ENCODE measurements at regions not wholly inside any gene's neighbourhood (a gene's known extent, or its start where the extent isn't known, plus 50 kb on each side); places are given as distances from the start of the nearest gene placed in this dataset.
"Not testable (repeated sequence)": the region's sequence is repeated elsewhere in the genome, so short reads cannot be mapped to it uniquely, and the experiment has no call there.

GRCh38 chr17:445839-446238, 93.2 kb upstream of the RPH3AL start, which contains the start of gene RFLNB:
TSS of gene RFLNB (minus strand) at chr17:445939.
- DNase-seq (ENCODE audit: low read depth, low spot score) = not testable (repeated sequence)

- DNase-seq (ENCODE audit: low read depth, low spot score) = no peak
Observed at GRCh38 chr17:444879-445454, 92.4 kb upstream of the RPH3AL start.

- no peak for DNase-seq (ENCODE audit: low read depth, low spot score)
Observed at GRCh38 chr17:443109-443508, 90.5 kb upstream of the RPH3AL start.

- DNase-seq (ENCODE audit: low read depth, low spot score) = no peak
Observed at GRCh38 chr17:441155-441950, 88.7 kb upstream of the RPH3AL start.

- no peak for DNase-seq (ENCODE audit: low read depth, low spot score)
Observed at GRCh38 chr17:438191-438590, 85.6 kb upstream of the RPH3AL start.

GRCh38 chr17:437545-437944, 84.9 kb upstream of the RPH3AL start:
- no peak for DNase-seq (ENCODE audit: low read depth, low spot score)

GRCh38 chr17:436571-436970, 84.0 kb upstream of the RPH3AL start:
- DNase-seq (ENCODE audit: low read depth, low spot score) = no peak

- DNase-seq (ENCODE audit: low read depth, low spot score) = not testable (repeated sequence)
Observed at GRCh38 chr17:432471-432870, 79.9 kb upstream of the RPH3AL start.

- DNase-seq (ENCODE audit: low read depth, low spot score) = no peak
Observed at GRCh38 chr17:431494-431893, 78.9 kb upstream of the RPH3AL start.

- DNase-seq (ENCODE audit: low read depth, low spot score) = no peak
Observed at GRCh38 chr17:429589-429988, 77.0 kb upstream of the RPH3AL start.

GRCh38 chr17:428414-428813, 75.8 kb upstream of the RPH3AL start:
- no peak for DNase-seq (ENCODE audit: low read depth, low spot score)

- no peak for DNase-seq (ENCODE audit: low read depth, low spot score)
Observed at GRCh38 chr17:427891-428290, 75.3 kb upstream of the RPH3AL start.

GRCh38 chr17:427327-427726, 74.7 kb upstream of the RPH3AL start:
- no peak for DNase-seq (ENCODE audit: low read depth, low spot score)

GRCh38 chr17:422196-422930, 69.8 kb upstream of the RPH3AL start:
- DNase-seq (ENCODE audit: low read depth, low spot score) = no peak

GRCh38 chr17:420479-421175, 68.0 kb upstream of the RPH3AL start:
- no peak for DNase-seq (ENCODE audit: low read depth, low spot score)

- DNase-seq (ENCODE audit: low read depth, low spot score) = no peak
Observed at GRCh38 chr17:419073-419735, 66.6 kb upstream of the RPH3AL start.

GRCh38 chr17:418421-418751, 65.8 kb upstream of the RPH3AL start:
- DNase-seq (ENCODE audit: low read depth, low spot score) = no peak

GRCh38 chr17:417691-418420, 65.2 kb upstream of the RPH3AL start:
- no peak for DNase-seq (ENCODE audit: low read depth, low spot score)

- DNase-seq (ENCODE audit: low read depth, low spot score) = no peak
Observed at GRCh38 chr17:416293-417206, 63.9 kb upstream of the RPH3AL start.
